Sigmoid colon (tissue), 6 donors: ENCODE measurements at regions not wholly inside any gene's neighbourhood (a gene's known extent, or its start where the extent isn't known, plus 50 kb on each side); places are given as distances from the start of the nearest gene placed in this dataset.
"Not testable (repeated sequence)": the region's sequence is repeated elsewhere in the genome, so short reads cannot be mapped to it uniquely, and the experiment has no call there.

Experiments
- DNase-seq: peaks from one replicate; pipeline ENCODE4 v3.0.0-alpha.2; 2019
- H3K27ac ChIP-seq, 4 donors: fragments of 200-600 bp; sonication (generic); one replicate each; pipeline ENCODE4 v1.5.1; 2016 to 2019; ENCODE audit warnings: mild to moderate bottlenecking in 1 of 4
- H3K27me3 ChIP-seq, 3 donors: fragments of 200-600 bp; sonication (generic); one replicate each; pipeline ENCODE4 v1.5.1; 2019; ENCODE audit warnings: mild to moderate bottlenecking in 1 of 3
- H3K36me3 ChIP-seq, 4 donors: fragments of 200-600 bp; sonication (generic); one replicate each; pipeline ENCODE4 v1.5.1; 2016 to 2019
- H3K4me1 ChIP-seq, 4 donors: fragments of 200-600 bp; sonication (generic); one replicate each; pipeline ENCODE4 v1.5.1; 2017 to 2019
- H3K4me3 ChIP-seq, 4 donors: fragments of 200-600 bp; sonication (generic); one replicate each; pipeline ENCODE4 v1.5.1; 2017 to 2019; ENCODE audit warnings: mild to moderate bottlenecking in 2 of 4, moderate library complexity in 1 of 4
- H3K9me3 ChIP-seq, 4 donors: fragments of 200-600 bp in 3 of 4; sonication (generic) in 3 of 4; one replicate each; pipeline versions ENCODE4 v1.5.1 to v1.6.1; 2013 to 2019
- CTCF ChIP-seq, 4 experiments: fragments of 450-650 bp in 3 of 4; fragments of 200-600 bp in 1 of 4; IDR thresholded peaks; one replicate each; pipeline ENCODE4 v1.5.1; 2016 to 2019; ENCODE audit warnings: antibody characterized with exemption in 4 of 4, mild to moderate bottlenecking in 3 of 4, moderate library complexity in 2 of 4
- EP300 ChIP-seq, 4 donors: sonication (generic); formaldehyde crosslinking; IDR thresholded peaks; one replicate each; pipeline ENCODE4 v1.6.1; 2017; ENCODE audit warnings: antibody characterized with exemption in 4 of 4
- POLR2A ChIP-seq, 2 donors: fragments of 450-650 bp; IDR thresholded peaks; one replicate each; pipeline ENCODE4 v1.6.1; 2016; ENCODE audit warnings: antibody characterized with exemption in 2 of 2, mild to moderate bottlenecking in 2 of 2, moderate library complexity in 2 of 2
- POLR2AphosphoS5 ChIP-seq, 4 donors: sonication (generic); formaldehyde crosslinking; IDR thresholded peaks; one replicate each; pipeline ENCODE4 v1.6.1; 2017; ENCODE audit warnings: antibody characterized with exemption in 4 of 4
- WGBS, 2 donors: extraction: QIAGEN DNeasy Blood & Tissue Kit; methylation state at CpG; one replicate each; pipeline ENCODE4 v1.1.7; 2013; 5-methylcytosine and 5-hydroxymethylcytosine counted together
- intact Hi-C: fragments of 100-400 bp; cut with DNase I; formaldehyde crosslinking; loops from one replicate; pipeline ENCODE4 v1.15.1; 2023
- donor health status: healthy with polysubstance abuse.
- donor health status: healthy.

- no peak for DNase-seq
- Histone ChIP-seq H3K4me1 (no peaks in the 10 kb centered on the region), H3K27me3 (no peaks in the 10 kb centered on the region), H3K4me3 (no peak overlapping the region), H3K9me3 (peaks cover 0 to 6% (median 5%) of the 10 kb centered on the region in 4 donors), H3K27ac (no peak overlapping the region), H3K36me3 (no peaks in the 10 kb centered on the region)
- TF ChIP-seq POLR2A (IDR thresholded peaks at IDR 0.05), result no peak
- TF ChIP-seq EP300 (IDR thresholded peaks at IDR 0.05), result no peak
- no peak for TF ChIP-seq CTCF (IDR thresholded peaks at IDR 0.05)
- no peak for TF ChIP-seq POLR2AphosphoS5 (IDR thresholded peaks at IDR 0.05)
- WGBS, 2 donors, result 90 to 93% methylated on average over 4 of the region's 4 CpGs
- intact Hi-C loops, result no loop called here
Observed at GRCh38 chr14:101323111-101323510, 238.2 kb upstream of the DIO3 start.

- DNase-seq, H3K27me3 ChIP-seq, H3K36me3 ChIP-seq, H3K4me1 ChIP-seq, intact Hi-C loops, H3K4me3 ChIP-seq, H3K27ac ChIP-seq, H3K9me3 ChIP-seq: not testable (repeated sequence)
- WGBS, 2 donors, result 94 to 95% methylated on average over 7 of the region's 7 CpGs
Observed at GRCh38 chr14:101323614-101324235, 237.6 kb upstream of the DIO3 start.

DNA sequence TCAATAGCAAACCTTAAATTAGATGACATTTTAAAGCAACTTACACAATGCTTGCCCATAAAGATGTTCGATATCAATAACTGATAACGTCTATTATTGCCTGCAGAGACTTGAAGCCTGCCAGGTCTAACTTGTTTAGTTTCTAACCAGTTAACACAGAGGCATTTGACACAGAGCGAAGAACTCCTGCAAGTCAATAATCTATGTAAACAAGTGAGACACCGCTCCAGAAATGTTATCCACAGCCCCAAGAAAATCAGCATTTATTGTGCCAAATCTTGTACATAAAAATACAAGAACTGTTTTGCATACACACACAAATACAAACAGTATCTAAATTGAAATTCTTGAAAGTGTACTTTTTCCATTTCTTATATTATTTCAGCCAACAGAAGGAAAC lies 236.0 kb upstream of the DIO3 start:
- H3K9me3 ChIP-seq, result peaks cover 0 to 6% (median 5%) of the 10 kb centered on the region in 4 donors
- intact Hi-C loops, result no loop called here
- H3K27me3 ChIP-seq, result no peaks in the 10 kb centered on the region
- DNase-seq, result no peak
- WGBS, 2 donors, result 86 to 93% methylated on average over 4 of the region's 4 CpGs
- no peak overlapping the region for H3K27ac ChIP-seq
- H3K4me3 ChIP-seq, result no peak overlapping the region
- no peaks in the 10 kb centered on the region for H3K36me3 ChIP-seq
- no peaks in the 10 kb centered on the region for H3K4me1 ChIP-seq
- no peak for TF ChIP-seq CTCF (IDR thresholded peaks at IDR 0.05)
- TF ChIP-seq POLR2A (IDR thresholded peaks at IDR 0.05), result no peak
- TF ChIP-seq EP300 (IDR thresholded peaks at IDR 0.05), result no peak
- TF ChIP-seq POLR2AphosphoS5 (IDR thresholded peaks at IDR 0.05), result no peak

GRCh38 chr14:101328412-101329028 lies 232.8 kb upstream of the DIO3 start:
- H3K4me1 ChIP-seq, result no peaks in the 10 kb centered on the region
- 44 to 76% methylated on average over 10 of the region's 10 CpGs for WGBS, 2 donors
- no peak for DNase-seq
- H3K27me3 ChIP-seq, result no peaks in the 10 kb centered on the region
- no peak for TF ChIP-seq CTCF (IDR thresholded peaks at IDR 0.05)
- no peak for TF ChIP-seq POLR2AphosphoS5 (IDR thresholded peaks at IDR 0.05)
- no peak for TF ChIP-seq EP300 (IDR thresholded peaks at IDR 0.05)
- TF ChIP-seq POLR2A (IDR thresholded peaks at IDR 0.05), result no peak
- intact Hi-C loops, result no loop called here
- no peaks in the 10 kb centered on the region for H3K36me3 ChIP-seq
- no peak overlapping the region for H3K4me3 ChIP-seq
- no peak overlapping the region for H3K27ac ChIP-seq
- H3K9me3 ChIP-seq, result peaks cover 0 to 6% (median 5%) of the 10 kb centered on the region in 4 donors

DNA sequence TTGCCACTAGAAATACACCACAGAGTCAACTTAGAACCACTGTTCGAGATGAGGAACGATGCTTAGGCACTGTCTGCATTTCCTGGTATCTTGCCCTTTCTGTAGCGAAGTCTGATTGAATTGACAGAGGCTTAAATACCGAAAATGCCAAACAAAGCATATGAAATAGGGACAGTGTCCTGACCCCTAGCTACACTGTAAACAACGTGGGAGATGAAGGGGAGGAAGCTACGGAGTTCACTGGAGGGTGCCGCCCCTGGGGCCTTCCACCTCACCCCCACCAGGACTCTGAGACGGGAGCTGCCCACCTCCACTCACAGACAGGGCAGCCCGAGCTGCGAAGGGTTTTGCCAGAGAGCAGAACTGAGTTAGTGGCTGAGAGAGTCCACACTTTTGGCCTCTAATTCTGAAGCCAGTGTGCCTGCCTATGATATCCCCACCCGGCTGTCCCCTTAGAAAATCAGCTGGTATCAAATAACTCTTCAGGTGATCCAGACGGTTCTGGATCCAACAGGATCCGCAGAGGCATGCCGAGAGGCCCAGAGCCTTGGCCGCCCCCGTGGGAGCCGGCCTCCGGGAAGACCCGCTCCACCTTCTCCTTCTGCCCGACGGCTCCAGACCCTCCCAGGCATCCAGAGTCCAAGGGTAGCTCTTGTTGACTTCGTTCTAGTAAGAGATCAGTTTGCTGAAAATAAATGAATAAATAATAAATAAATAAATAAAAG lies 230.7 kb upstream of the DIO3 start:
- peaks cover 0 to 18% (median 13%) of the 10 kb centered on the region in 4 donors for H3K4me1 ChIP-seq
- DNase-seq, result no peak
- WGBS, 2 donors, result 90 to 91% methylated on average over 22 of the region's 22 CpGs
- H3K27me3 ChIP-seq, result no peaks in the 10 kb centered on the region
- intact Hi-C loops, result no loop called here
- peaks cover 0 to 1% (median 0%) of the 10 kb centered on the region in 4 donors for H3K9me3 ChIP-seq
- TF ChIP-seq EP300 (IDR thresholded peaks at IDR 0.05) (no peak), CTCF (IDR thresholded peaks at IDR 0.05) (no peak), POLR2A (IDR thresholded peaks at IDR 0.05) (no peak), POLR2AphosphoS5 (IDR thresholded peaks at IDR 0.05) (no peak)
- no peak overlapping the region for H3K27ac ChIP-seq
- no peaks in the 10 kb centered on the region for H3K36me3 ChIP-seq
- H3K4me3 ChIP-seq, result no peak overlapping the region
